Testis (tissue), 2 donors: ENCODE measurements at regions not wholly inside any gene's neighbourhood (a gene's known extent, or its start where the extent isn't known, plus 50 kb on each side); places are given as distances from the start of the nearest gene placed in this dataset.

Source experiments
- CTCF ChIP-seq, 3 experiments: fragments of 450-650 bp in 2 of 3; fragments of 200-600 bp in 1 of 3; sonication (generic) in 1 of 3; IDR thresholded peaks; one replicate each; pipeline ENCODE4 v1.5.1; 2016 to 2019; ENCODE audit warnings: antibody characterized with exemption in 3 of 3, mild to moderate bottlenecking in 2 of 3, moderate library complexity in 1 of 3
- POLR2A ChIP-seq: fragments of 450-650 bp; IDR thresholded peaks from one replicate; pipeline ENCODE4 v1.6.1; 2017; ENCODE audit warnings: antibody characterized with exemption, mild to moderate bottlenecking, moderate library complexity

GRCh38 chr1:102631691-102632090 is 476.6 kb downstream of the COL11A1 start:
- no peak for TF ChIP-seq CTCF (IDR thresholded peaks at IDR 0.05)
- TF ChIP-seq POLR2A: no peak
